Panc1 (cell line): ENCODE measurements at regions not wholly inside any gene's neighbourhood (a gene's known extent, or its start where the extent isn't known, plus 50 kb on each side); places are given as distances from the start of the nearest gene placed in this dataset.

Experiments used
- ATAC-seq: fragments of 200-7000 bp; cut with Tn5 transposase; 2 replicates; pipeline ENCODE4 v1.9.1; 2020; ENCODE audit warnings: mild to moderate bottlenecking, moderate library complexity
- BruUV-seq: library from RNA; stranded (reverse); fragments of 400-500 nt; replicated peaks from 2 replicates; lab custom pipeline; 2021; lab: Mats Ljungman, UMichigan
- CTCF ChIA-PET: fragments of 300-600 bp; sonication (Branson Sonifier 250); formaldehyde crosslinking; loops from one replicate; lab custom pipeline; 2022; ENCODE audit warnings: antibody characterized with exemption; lab: Charles Lee
- POLR2A ChIA-PET: fragments of 300-600 bp; sonication (Branson Sonifier 250); formaldehyde crosslinking; loops from one replicate; lab custom pipeline; 2022; ENCODE audit warnings: antibody characterized with exemption; lab: Charles Lee
- DNase-seq: peaks from one replicate; pipeline ENCODE4 v3.0.0-alpha.2; 2010; ENCODE audit warnings: low read depth, low spot score
- H3K27ac ChIP-seq: 2 replicates; pipeline ENCODE4 v1.5.1; 2011; ENCODE audit warnings: mild to moderate bottlenecking, low read length, inconsistent platforms
- H3K27me3 ChIP-seq: fragments of 200-500 bp; sonication (Bioruptor generic); 2 replicates; pipeline ENCODE4 v1.6.0; 2014; ENCODE audit warnings: low read length, inconsistent platforms; ENCODE audit not compliant: control insufficient read depth, insufficient read depth
- H3K36me3 ChIP-seq: fragments of 200-500 bp; sonication (Bioruptor generic); 2 replicates; pipeline ENCODE4 v1.5.1; 2014; ENCODE audit warnings: inconsistent platforms, mild to moderate bottlenecking, low read length, moderate library complexity; ENCODE audit not compliant: control insufficient read depth, insufficient read depth
- H3K4me1 ChIP-seq: 2 replicates; pipeline ENCODE4 v1.5.1; 2011; ENCODE audit warnings: inconsistent platforms, mild to moderate bottlenecking, low read length, moderate library complexity; ENCODE audit not compliant: control insufficient read depth, insufficient read depth
- H3K4me3 ChIP-seq, 2 experiments: 2 replicates each; pipeline ENCODE4 v1.5.1; 2011 to 2012; ENCODE audit warnings: low read depth in 2 of 2, low read length in 2 of 2, mild to moderate bottlenecking in 2 of 2, inconsistent platforms in 1 of 2, moderate library complexity in 1 of 2
- H3K9me3 ChIP-seq: fragments of 200-500 bp; sonication (Bioruptor generic); 2 replicates; pipeline ENCODE4 v1.5.1; 2014; ENCODE audit warnings: low read depth, mild to moderate bottlenecking, inconsistent platforms, low read length, moderate library complexity; ENCODE audit not compliant: control insufficient read depth, insufficient read depth
- CTCF ChIP-seq: fragments of 450-650 bp; IDR thresholded peaks from 2 replicates; pipeline ENCODE4 v1.5.1; 2017; ENCODE audit warnings: mild to moderate bottlenecking
- POLR2AphosphoS5 ChIP-seq: IDR thresholded peaks from 2 replicates; pipeline ENCODE4 v1.6.1; 2012; ENCODE audit warnings: mild to moderate bottlenecking, low read depth, low read length, moderate library complexity
- SIN3A ChIP-seq: IDR thresholded peaks from 2 replicates; pipeline ENCODE4 v1.6.1; 2012; ENCODE audit warnings: low read depth, mild to moderate bottlenecking, low read length, moderate library complexity, borderline replicate concordance; ENCODE audit not compliant: insufficient read depth
- TCF7L2 ChIP-seq: IDR thresholded peaks from 2 replicates; pipeline ENCODE4 v1.6.1; 2011; ENCODE audit warnings: mild to moderate bottlenecking, low read depth, low read length, inconsistent platforms
- in situ Hi-C: cut with HindIII; loops from 2 replicates; pipeline ENCODE4 v1.10.0; 2016; ENCODE audit warnings: low sequenced_read_pairs, low pct_unique_long_range_greater_than_20kb
- intact Hi-C: fragments of 100-400 bp; cut with micrococcal nuclease; formaldehyde crosslinking; loops from one replicate; pipeline ENCODE4 v1.10.0; 2022; ENCODE audit not compliant: unreplicated experiment
- TF ChIP-seq, protein P1 (sequence below), 2 experiments: IDR thresholded peaks; 2 replicates each; pipeline ENCODE4 v1.6.1; 2011 to 2012; ENCODE audit warnings: low read depth in 2 of 2, control low read depth in 1 of 2, low read length in 1 of 2, mild to moderate bottlenecking in 1 of 2, moderate library complexity in 1 of 2; ENCODE audit not compliant: insufficient read depth in 1 of 2

DNA sequence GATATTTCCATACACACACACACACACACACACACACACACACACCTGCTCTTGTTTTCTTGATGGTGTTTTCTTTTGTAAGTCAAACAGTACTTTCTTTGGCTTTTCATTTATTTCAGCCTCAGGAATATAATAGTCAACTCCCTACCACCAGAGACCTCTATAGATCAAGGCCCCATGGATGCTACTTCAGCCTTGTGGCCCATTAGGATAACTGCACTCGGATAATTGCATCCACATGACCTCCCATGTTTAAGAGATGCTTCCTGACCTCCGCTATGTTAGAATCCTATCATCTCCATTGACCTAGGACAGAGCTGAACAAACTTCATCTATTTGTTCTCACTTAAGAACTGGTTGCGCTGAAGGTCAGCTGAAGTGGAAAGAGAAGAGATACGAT lies 1094.0 kb upstream of the B3GALT2 start:
- Histone ChIP-seq H3K27ac (no peak overlapping the region), H3K4me3 (no peak overlapping the region), H3K27me3 (no peaks in the 10 kb centered on the region), H3K4me1 (no peaks in the 10 kb centered on the region), H3K36me3 (no peaks in the 10 kb centered on the region), H3K9me3 (no peaks in the 10 kb centered on the region)
- DNase-seq (no peak), ATAC-seq (no peak)
- in situ Hi-C loops (no loop called here), intact Hi-C loops (no loop called here)
- TF ChIP-seq, protein P1, sequence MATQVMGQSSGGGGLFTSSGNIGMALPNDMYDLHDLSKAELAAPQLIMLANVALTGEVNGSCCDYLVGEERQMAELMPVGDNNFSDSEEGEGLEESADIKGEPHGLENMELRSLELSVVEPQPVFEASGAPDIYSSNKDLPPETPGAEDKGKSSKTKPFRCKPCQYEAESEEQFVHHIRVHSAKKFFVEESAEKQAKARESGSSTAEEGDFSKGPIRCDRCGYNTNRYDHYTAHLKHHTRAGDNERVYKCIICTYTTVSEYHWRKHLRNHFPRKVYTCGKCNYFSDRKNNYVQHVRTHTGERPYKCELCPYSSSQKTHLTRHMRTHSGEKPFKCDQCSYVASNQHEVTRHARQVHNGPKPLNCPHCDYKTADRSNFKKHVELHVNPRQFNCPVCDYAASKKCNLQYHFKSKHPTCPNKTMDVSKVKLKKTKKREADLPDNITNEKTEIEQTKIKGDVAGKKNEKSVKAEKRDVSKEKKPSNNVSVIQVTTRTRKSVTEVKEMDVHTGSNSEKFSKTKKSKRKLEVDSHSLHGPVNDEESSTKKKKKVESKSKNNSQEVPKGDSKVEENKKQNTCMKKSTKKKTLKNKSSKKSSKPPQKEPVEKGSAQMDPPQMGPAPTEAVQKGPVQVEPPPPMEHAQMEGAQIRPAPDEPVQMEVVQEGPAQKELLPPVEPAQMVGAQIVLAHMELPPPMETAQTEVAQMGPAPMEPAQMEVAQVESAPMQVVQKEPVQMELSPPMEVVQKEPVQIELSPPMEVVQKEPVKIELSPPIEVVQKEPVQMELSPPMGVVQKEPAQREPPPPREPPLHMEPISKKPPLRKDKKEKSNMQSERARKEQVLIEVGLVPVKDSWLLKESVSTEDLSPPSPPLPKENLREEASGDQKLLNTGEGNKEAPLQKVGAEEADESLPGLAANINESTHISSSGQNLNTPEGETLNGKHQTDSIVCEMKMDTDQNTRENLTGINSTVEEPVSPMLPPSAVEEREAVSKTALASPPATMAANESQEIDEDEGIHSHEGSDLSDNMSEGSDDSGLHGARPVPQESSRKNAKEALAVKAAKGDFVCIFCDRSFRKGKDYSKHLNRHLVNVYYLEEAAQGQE (IDR thresholded peaks at IDR 0.05; ENCODE audit: insufficient read depth in 1 of 2, low read depth in 2 of 2, low read length in 1 of 2), result no peak
- TF ChIP-seq CTCF, result no peak
- TF ChIP-seq SIN3A, result no peak
- ChIA-PET CTCF (no interaction called here), POLR2A (no interaction called here)
- no TSS peak for BruUV-seq

GRCh38 chr1:194279975-194280374 lies 1093.6 kb upstream of the B3GALT2 start:
- intact Hi-C loops (no loop called here), in situ Hi-C loops (no loop called here)
- no peaks in the 10 kb centered on the region for H3K27me3 ChIP-seq
- DNase-seq (no peak), ATAC-seq (no peak)
- TF ChIP-seq TCF7L2 (no peak), CTCF (no peak), POLR2AphosphoS5 (no peak), SIN3A (no peak)
- TF ChIP-seq, protein P1 (IDR thresholded peaks at IDR 0.05; ENCODE audit: insufficient read depth in 1 of 2, low read depth in 2 of 2, low read length in 1 of 2), result no peak
- ChIA-PET CTCF (no interaction called here), POLR2A (no interaction called here)
- H3K36me3 ChIP-seq, result no peaks in the 10 kb centered on the region
- H3K4me3 ChIP-seq, result no peak overlapping the region
- H3K4me1 ChIP-seq, result no peaks in the 10 kb centered on the region
- BruUV-seq, result no TSS peak
- no peaks in the 10 kb centered on the region for H3K9me3 ChIP-seq
- H3K27ac ChIP-seq, result no peak overlapping the region
